Ishikawa (cell line): ENCODE measurements at regions not wholly inside any gene's neighbourhood (a gene's known extent, or its start where the extent isn't known, plus 50 kb on each side); places are given as distances from the start of the nearest gene placed in this dataset.

Experiments used
- CEBPB ChIP-seq: IDR thresholded peaks from 2 replicates; pipeline ENCODE4 v1.6.1; 2012
- CREB1 ChIP-seq: IDR thresholded peaks from 2 replicates; pipeline ENCODE4 v1.6.1; 2012; ENCODE audit warnings: low read depth
- EP300 ChIP-seq: IDR thresholded peaks from 2 replicates; pipeline ENCODE4 v1.6.1; 2012; ENCODE audit warnings: borderline replicate concordance
- FOXM1 ChIP-seq: IDR thresholded peaks from 2 replicates; pipeline ENCODE4 v1.6.1; 2012; ENCODE audit warnings: low read depth, borderline replicate concordance
- MAX ChIP-seq: IDR thresholded peaks from 2 replicates; pipeline ENCODE4 v1.6.1; 2012
- NFIC ChIP-seq: IDR thresholded peaks from 2 replicates; pipeline ENCODE4 v1.6.1; 2012
- RAD21 ChIP-seq: IDR thresholded peaks from 2 replicates; pipeline ENCODE4 v1.6.1; 2012; ENCODE audit warnings: low read depth
- REST ChIP-seq: IDR thresholded peaks from 2 replicates; pipeline ENCODE4 v1.6.1; 2012; ENCODE audit warnings: low read depth, mild to moderate bottlenecking
- TAF1 ChIP-seq: IDR thresholded peaks from 2 replicates; pipeline ENCODE4 v1.6.1; 2012; ENCODE audit warnings: low read depth, mild to moderate bottlenecking
- TCF12 ChIP-seq: IDR thresholded peaks from 2 replicates; pipeline ENCODE4 v1.6.1; 2012; ENCODE audit warnings: low read depth
- TEAD4 ChIP-seq: IDR thresholded peaks from 2 replicates; pipeline ENCODE4 v1.6.1; 2012
- YY1 ChIP-seq: IDR thresholded peaks from 2 replicates; pipeline ENCODE4 v1.6.1; 2012; ENCODE audit warnings: low read depth
- ZBTB7A ChIP-seq: IDR thresholded peaks from 2 replicates; pipeline ENCODE4 v1.6.1; 2012; ENCODE audit warnings: low read depth

GRCh38 chr1:38718031-38718430, 141.5 kb downstream of the RRAGC start:
- TF ChIP-seq REST: no peak
- no peak for TF ChIP-seq TCF12
- no peak for TF ChIP-seq FOXM1
- no peak for TF ChIP-seq YY1
- no peak for TF ChIP-seq CEBPB
- TF ChIP-seq RAD21: no peak
- no peak for TF ChIP-seq MAX
- TF ChIP-seq TAF1: no peak
- no peak for TF ChIP-seq ZBTB7A
- no peak for TF ChIP-seq NFIC
- no peak for TF ChIP-seq CREB1
- TF ChIP-seq EP300: no peak
- TF ChIP-seq TEAD4: no peak
